GM12878 (cell line): ENCODE measurements at regions not wholly inside any gene's neighbourhood (a gene's known extent, or its start where the extent isn't known, plus 50 kb on each side); places are given as distances from the start of the nearest gene placed in this dataset.

ENCODE experiments used
- BCL11A ChIP-seq: IDR thresholded peaks from 2 replicates; pipeline ENCODE4 v1.6.1; 2011; ENCODE audit warnings: low read depth, low read length
- CBX5 ChIP-seq: sonication (generic); IDR thresholded peaks from 2 replicates; pipeline ENCODE4 v1.6.1; 2016; ENCODE audit warnings: low read depth, moderate library complexity, mild to moderate bottlenecking, inconsistent platforms
- CTCF ChIP-seq, 3 experiments: IDR thresholded peaks in 2 of 3; conservative IDR thresholded peaks in 1 of 3; 2 replicates each; pipeline ENCODE4 v1.5.1; 2011; ENCODE audit warnings: low read depth in 3 of 3, low read length in 3 of 3, mild to moderate bottlenecking in 3 of 3, control low read depth in 2 of 3, moderate library complexity in 2 of 3, inconsistent platforms in 1 of 3, mixed read lengths in 1 of 3; ENCODE audit not compliant: control insufficient read depth in 2 of 3, insufficient read depth in 1 of 3; ENCODE audit errors: extremely low read depth in 1 of 3
- E2F8 ChIP-seq: fragments of 450-650 bp; IDR thresholded peaks from 2 replicates; pipeline ENCODE4 v1.6.1; 2018; ENCODE audit warnings: mild to moderate bottlenecking, low read depth, moderate library complexity; ENCODE audit not compliant: partially characterized antibody
- HDAC6 ChIP-seq: fragments of 200-600 bp; sonication (generic); IDR thresholded peaks from one replicate; pipeline ENCODE4 v1.8.0; 2017; ENCODE audit warnings: antibody characterized with exemption; ENCODE audit not compliant: unreplicated experiment
- IKZF1 ChIP-seq: fragments of 450-650 bp; conservative IDR thresholded peaks from 2 replicates; pipeline ENCODE4 v1.6.1; 2017; ENCODE audit warnings: antibody characterized with exemption, mild to moderate bottlenecking
- MAX ChIP-seq: IDR thresholded peaks from 2 replicates; pipeline ENCODE4 v1.6.1; 2012; ENCODE audit warnings: low read depth, low read length, improper control_type of control experiment
- POLR2AphosphoS2 ChIP-seq: IDR thresholded peaks from 2 replicates; pipeline ENCODE4 v1.6.1; 2011; ENCODE audit warnings: low read depth, mild to moderate bottlenecking, low read length, improper control_type of control experiment, moderate library complexity
- SMAD5 ChIP-seq: IDR thresholded peaks from 2 replicates; pipeline ENCODE4 v1.6.1; 2016; ENCODE audit warnings: antibody characterized with exemption, low read depth
- SREBF2 ChIP-seq: IDR thresholded peaks from 2 replicates; pipeline ENCODE4 v1.6.1; 2012; ENCODE audit warnings: mild to moderate bottlenecking, low read length

GRCh38 chr1:172790245-172790644, 131.3 kb downstream of the FASLG start (continued):
- TF ChIP-seq BCL11A (no peak), E2F8 (no peak), SREBF2 (no peak), IKZF1 (no peak), CBX5 (no peak), SMAD5 (no peak), CTCF (IDR thresholded peaks at IDR 0.05 in 2 of 3, conservative IDR thresholded peaks at IDR 0.05 in 1 of 3; ENCODE audit: control insufficient read depth in 2 of 3, extremely low read depth in 1 of 3, insufficient read depth in 1 of 3, low read depth in 3 of 3, low read length in 3 of 3) (no peak), HDAC6 (no peak), POLR2AphosphoS2 (no peak), MAX (no peak)
